ENCODE measurements at regions not wholly inside any gene's neighbourhood (a gene's known extent, or its start where the extent isn't known, plus 50 kb on each side); places are given as distances from the start of the nearest gene placed in this dataset.
"Not testable (repeated sequence)": the region's sequence is repeated elsewhere in the genome, so short reads cannot be mapped to it uniquely, and the experiment has no call there.

- TF ChIP-seq POLR2A, CTCF (IDR thresholded peaks at IDR 0.05): not testable (repeated sequence)
These were observed 370.4 kb downstream of the DLEU7 start for GRCh38 chr13:50473050-50473449.

Measured in transverse colon (tissue), 3 donors.